NB4 (cell line): ENCODE measurements at regions not wholly inside any gene's neighbourhood (a gene's known extent, or its start where the extent isn't known, plus 50 kb on each side); places are given as distances from the start of the nearest gene placed in this dataset.

ENCODE experiments used
- CTCF ChIP-seq: IDR thresholded peaks from one replicate; pipeline ENCODE4 v1.5.1; 2012; ENCODE audit warnings: low read depth, low read length
- MYC ChIP-seq: IDR thresholded peaks from 2 replicates; pipeline ENCODE4 v1.6.1; 2011; ENCODE audit warnings: low read depth, low read length
- POLR2A ChIP-seq: IDR thresholded peaks from 2 replicates; pipeline ENCODE4 v1.6.1; 2011; ENCODE audit warnings: mild to moderate bottlenecking; ENCODE audit not compliant: insufficient read length; ENCODE audit errors: extremely low read depth

- no peak for TF ChIP-seq CTCF
- TF ChIP-seq POLR2A = no peak
- TF ChIP-seq MYC = no peak
Measured at GRCh38 chr15:62218841-62219240, 53.8 kb upstream of the C2CD4B start.
